K562 (cell line): ENCODE measurements at regions not wholly inside any gene's neighbourhood (a gene's known extent, or its start where the extent isn't known, plus 50 kb on each side); places are given as distances from the start of the nearest gene placed in this dataset.

Experiments
- ATAC-seq: fragments of 200-7000 bp; cut with Tn5 transposase; 3 replicates; pipeline ENCODE4 v1.9.1; 2020; ENCODE audit warnings: moderate library complexity
- BruUV-seq: library from RNA; stranded (reverse); fragments of 400-500 nt; replicated peaks from 2 replicates; lab custom pipeline; 2021; lab: Mats Ljungman, UMichigan
- CTCF ChIA-PET: fragments of 300-600 bp; formaldehyde crosslinking; extraction: SDS; loops from one replicate; lab custom pipeline; 2021; ENCODE audit warnings: low intra/inter-chr PET ratio; lab: Yijun Ruan, JAX
- POLR2A ChIA-PET: fragments of 300-600, 350-650 bp; sonication (Branson Sonifier 250); formaldehyde crosslinking; extraction: SDS; loops from one replicate; lab custom pipeline; 2021; ENCODE audit warnings: antibody characterized with exemption, inconsistent platforms; lab: Yijun Ruan, JAX
- DNase-seq, 4 experiments: peaks; one replicate each; pipeline versions ENCODE4 v3.0.0 to v3.0.0-alpha.2; 2011 to 2018; ENCODE audit warnings: low spot score in 3 of 4, mixed read lengths in 3 of 4; ENCODE audit errors: extremely low read depth in 1 of 4
- FAIRE-seq: peaks from 2 replicates; lab custom pipeline; 2011; peaks lifted over from hg19 to GRCh38; lab: Jason Lieb, UNC
- H2AFZ ChIP-seq: 2 replicates; pipeline ENCODE4 v1.6.0; 2011; ENCODE audit warnings: low read depth, low read length, control low read depth, inconsistent platforms
- H3K27ac ChIP-seq: fragments of 200-600 bp; 3 replicates; pipeline ENCODE4 v1.8.0; 2011; ENCODE audit warnings: low read depth, mild to moderate bottlenecking, control low read depth, inconsistent platforms, low read length, moderate library complexity, mixed read lengths; ENCODE audit errors: extremely low read depth
- H3K27me3 ChIP-seq, 2 experiments: fragments of 300-600 bp in 1 of 2; 2 replicates in 1 of 2; 3 replicates in 1 of 2; pipeline versions ENCODE4 v1.6.0 to v1.8.0; 2011; ENCODE audit warnings: inconsistent platforms in 2 of 2, low read length in 2 of 2, mild to moderate bottlenecking in 1 of 2, mixed read lengths in 1 of 2, moderate library complexity in 1 of 2; ENCODE audit not compliant: control insufficient read depth in 2 of 2, insufficient read depth in 2 of 2
- H3K36me3 ChIP-seq: fragments of 300-600 bp; 3 replicates; pipeline ENCODE4 v1.8.0; 2011; ENCODE audit warnings: mild to moderate bottlenecking, low read length, inconsistent platforms; ENCODE audit not compliant: control insufficient read depth, insufficient read depth
- H3K4me1 ChIP-seq, 2 experiments: fragments of 200-600 bp in 1 of 2; replicated peaks in 1 of 2; 2 replicates in 1 of 2; 3 replicates in 1 of 2; pipeline versions ENCODE4 v1.5.1 to v1.8.0; 2011; ENCODE audit warnings: inconsistent platforms in 2 of 2, low read length in 2 of 2, mild to moderate bottlenecking in 1 of 2, mixed read lengths in 1 of 2, moderate library complexity in 1 of 2; ENCODE audit not compliant: control insufficient read depth in 2 of 2, insufficient read depth in 2 of 2
- H3K4me2 ChIP-seq: 2 replicates; pipeline ENCODE4 v1.6.1; 2011; ENCODE audit warnings: low read length, control low read depth, inconsistent platforms, mixed read lengths; ENCODE audit not compliant: insufficient read depth
- H3K4me3 ChIP-seq: fragments of 200-600 bp; sonication (generic), shearing (Covaris generic); 2 replicates; pipeline ENCODE4 v1.5.1; 2016; ENCODE audit warnings: control low read depth, inconsistent platforms
- H3K79me2 ChIP-seq: fragments of 200-600 bp; 3 replicates; pipeline ENCODE4 v1.8.0; 2011; ENCODE audit warnings: low read length, inconsistent platforms; ENCODE audit not compliant: control insufficient read depth, insufficient read depth
- H3K9ac ChIP-seq, 2 experiments: 2 replicates each; pipeline versions ENCODE4 v1.6.0 to v1.6.1; 2011; ENCODE audit warnings: low read depth in 2 of 2, low read length in 2 of 2, control low read depth in 1 of 2, inconsistent platforms in 1 of 2, mild to moderate bottlenecking in 1 of 2, mixed read lengths in 1 of 2; ENCODE audit not compliant: insufficient read depth in 1 of 2
- H3K9me1 ChIP-seq: one replicate; pipeline ENCODE4 v1.6.0; 2011; ENCODE audit warnings: inconsistent platforms, mild to moderate bottlenecking, low read length, moderate library complexity; ENCODE audit not compliant: control insufficient read depth, insufficient read depth
- H3K9me3 ChIP-seq: replicated peaks from 2 replicates; pipeline ENCODE4 v1.5.1; 2011; ENCODE audit warnings: low read depth, low read length, inconsistent platforms; ENCODE audit not compliant: control insufficient read depth, insufficient read depth
- H4K20me1 ChIP-seq: replicated peaks from 2 replicates; pipeline ENCODE4 v1.6.1; 2011; ENCODE audit warnings: low read length, inconsistent platforms, mixed read lengths; ENCODE audit not compliant: control insufficient read depth, insufficient read depth
- CBX5 ChIP-seq: IDR thresholded peaks from 2 replicates; pipeline ENCODE4 v1.6.1; 2014; ENCODE audit warnings: low read depth, borderline replicate concordance
- ESRRA ChIP-seq: fragments of 450-650 bp; IDR thresholded peaks from 2 replicates; pipeline ENCODE4 v1.6.1; 2014; ENCODE audit warnings: low read depth, mild to moderate bottlenecking, moderate library complexity, borderline replicate concordance
- KDM2B ChIP-seq: fragments of 250-450 bp; sonication (Bioruptor Pico); IDR thresholded peaks from 2 replicates; pipeline ENCODE4 v1.8.0; 2021; ENCODE audit warnings: mild to moderate bottlenecking, moderate library complexity
- L3MBTL2 ChIP-seq: fragments of 450-650 bp; IDR thresholded peaks from 2 replicates; pipeline ENCODE4 v1.6.1; 2016; ENCODE audit warnings: mild to moderate bottlenecking, moderate library complexity
- MECOM ChIP-seq: fragments of 250-450 bp; sonication (Bioruptor Pico); IDR thresholded peaks from 2 replicates; pipeline ENCODE4 v1.8.0; 2022; ENCODE audit warnings: inconsistent platforms
- PHF21A ChIP-seq: fragments of 450-650 bp; IDR thresholded peaks from 2 replicates; pipeline ENCODE4 v1.6.1; 2017; ENCODE audit warnings: low read depth, borderline replicate concordance
- PTRF ChIP-seq: fragments of 450-650 bp; IDR thresholded peaks from 2 replicates; pipeline ENCODE4 v1.6.1; 2016; ENCODE audit warnings: mild to moderate bottlenecking, missing genetic modification characterization, missing compliant biosample characterization
- TARDBP ChIP-seq: fragments of 450-650 bp; IDR thresholded peaks from 2 replicates; pipeline ENCODE4 v1.6.1; 2016
- ZNF668 ChIP-seq: fragments of 250-450 bp; sonication (Bioruptor Pico); IDR thresholded peaks from 2 replicates; pipeline ENCODE4 v1.8.0; 2022; ENCODE audit warnings: mild to moderate bottlenecking, inconsistent platforms
- WGBS: fragments of 100-300 bp; shearing (Covaris generic); methylation state at CpG from one replicate; pipeline ENCODE4 v1.1.6; 2016; ENCODE audit warnings: low coverage, mixed read lengths; ENCODE audit not compliant: insufficient coverage; ENCODE audit errors: missing lambda C conversion rate; 5-methylcytosine and 5-hydroxymethylcytosine counted together
- in situ Hi-C: fragments of 300-500 bp; cut with MboI; formaldehyde crosslinking; loops from 4 replicates; pipeline ENCODE4 v1.15.0; 2018; ENCODE audit warnings: inconsistent platforms, mixed read lengths
- intact Hi-C: fragments of 100-400 bp; cut with micrococcal nuclease; formaldehyde crosslinking; loops from 2 replicates; pipeline ENCODE4 v1.14.2; 2022
- TF ChIP-seq, protein P1 (sequence below): fragments of 450-650 bp; IDR thresholded peaks from 2 replicates; pipeline ENCODE4 v1.6.1; 2014; ENCODE audit warnings: low read depth, mild to moderate bottlenecking, moderate library complexity, borderline replicate concordance
- TF ChIP-seq, protein P2 (sequence below): sonication (generic); IDR thresholded peaks from 2 replicates; pipeline ENCODE4 v1.6.1; 2016

- intact Hi-C loops (no loop called here), in situ Hi-C loops (no loop called here)
- Histone ChIP-seq H3K9me3 (no peaks in the 10 kb centered on the region), H3K9ac (no peak overlapping the region), H3K27ac (no peak overlapping the region; the same call in 2 of the 3 replicates), H3K9me1 (no peaks in the 10 kb centered on the region), H3K79me2 (peaks cover 43% of the 10 kb centered on the region), H4K20me1 (no peaks in the 10 kb centered on the region), H3K4me1 (peaks cover 0 to 2% of the 10 kb centered on the region in 2 experiments; a peak in 1 of 5 replicates), H3K4me3 (no peak overlapping the region), H3K4me2 (no peak overlapping the region), H3K36me3 (no peaks in the 10 kb centered on the region), H3K27me3 (no peaks in the 10 kb centered on the region), H2AFZ (no peak overlapping the region; the same call in 1 of the 2 replicates)
- WGBS = 0% methylated on average over 2 of the region's 2 CpGs
- TF ChIP-seq MECOM (no peak), KDM2B (CRISPR knock-in tag) (no peak), TARDBP (no peak), ZNF668 (CRISPR knock-in tag) (no peak), PTRF (no peak), L3MBTL2 (no peak), ESRRA (no peak), PHF21A (no peak), CBX5 (no peak)
- TF ChIP-seq, protein P1, sequence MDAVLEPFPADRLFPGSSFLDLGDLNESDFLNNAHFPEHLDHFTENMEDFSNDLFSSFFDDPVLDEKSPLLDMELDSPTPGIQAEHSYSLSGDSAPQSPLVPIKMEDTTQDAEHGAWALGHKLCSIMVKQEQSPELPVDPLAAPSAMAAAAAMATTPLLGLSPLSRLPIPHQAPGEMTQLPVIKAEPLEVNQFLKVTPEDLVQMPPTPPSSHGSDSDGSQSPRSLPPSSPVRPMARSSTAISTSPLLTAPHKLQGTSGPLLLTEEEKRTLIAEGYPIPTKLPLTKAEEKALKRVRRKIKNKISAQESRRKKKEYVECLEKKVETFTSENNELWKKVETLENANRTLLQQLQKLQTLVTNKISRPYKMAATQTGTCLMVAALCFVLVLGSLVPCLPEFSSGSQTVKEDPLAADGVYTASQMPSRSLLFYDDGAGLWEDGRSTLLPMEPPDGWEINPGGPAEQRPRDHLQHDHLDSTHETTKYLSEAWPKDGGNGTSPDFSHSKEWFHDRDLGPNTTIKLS = no peak
- TF ChIP-seq, protein P2, sequence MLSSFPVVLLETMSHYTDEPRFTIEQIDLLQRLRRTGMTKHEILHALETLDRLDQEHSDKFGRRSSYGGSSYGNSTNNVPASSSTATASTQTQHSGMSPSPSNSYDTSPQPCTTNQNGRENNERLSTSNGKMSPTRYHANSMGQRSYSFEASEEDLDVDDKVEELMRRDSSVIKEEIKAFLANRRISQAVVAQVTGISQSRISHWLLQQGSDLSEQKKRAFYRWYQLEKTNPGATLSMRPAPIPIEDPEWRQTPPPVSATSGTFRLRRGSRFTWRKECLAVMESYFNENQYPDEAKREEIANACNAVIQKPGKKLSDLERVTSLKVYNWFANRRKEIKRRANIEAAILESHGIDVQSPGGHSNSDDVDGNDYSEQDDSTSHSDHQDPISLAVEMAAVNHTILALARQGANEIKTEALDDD = no peak
- ChIA-PET CTCF (no interaction called here), POLR2A (interaction anchor here (1.4 kb wide), 1 partner anchor 44 kb away, joined by 4 read pairs; no protein-coding TSS in a partner anchor)
- FAIRE-seq (no peak), DNase-seq (no peak), ATAC-seq (peak; percentile 76)
- no TSS peak for BruUV-seq
Measured at GRCh38 chr10:9869205-9869604, 1148.5 kb upstream of the CELF2 start.
